ENCODE measurements at regions not wholly inside any gene's neighbourhood (a gene's known extent, or its start where the extent isn't known, plus 50 kb on each side); places are given as distances from the start of the nearest gene placed in this dataset.

- DNase-seq (ENCODE audit: low read depth) = no peak
- TF ChIP-seq MAX (IDR thresholded peaks at IDR 0.05; ENCODE audit: low read depth, low read length) (no peak), CTCF (IDR thresholded peaks at IDR 0.05; ENCODE audit: low read depth, low read length) (no peak), MYC (IDR thresholded peaks at IDR 0.05; ENCODE audit: low read depth, low read length) (no peak), POLR2A (IDR thresholded peaks at IDR 0.05; ENCODE audit: extremely low read depth, insufficient read length) (no peak)
- no peak overlapping the region for H3K4me3 ChIP-seq (ENCODE audit: low read depth, low read length)
These were observed 216.1 kb upstream of the RPL38 start for GRCh38 chr17:73987395-73987794.

- no peak for TF ChIP-seq MYC (IDR thresholded peaks at IDR 0.05; ENCODE audit: low read depth, low read length)
- no peak for TF ChIP-seq CTCF (IDR thresholded peaks at IDR 0.05; ENCODE audit: low read depth, low read length)
- H3K4me3 ChIP-seq (ENCODE audit: low read depth, low read length) = no peak overlapping the region
- no peak for DNase-seq (ENCODE audit: low read depth)
These were observed 215.5 kb upstream of the RPL38 start for GRCh38 chr17:73987845-73988509.

GRCh38 chr17:73989671-73990070 is 213.8 kb upstream of the RPL38 start:
- TF ChIP-seq POLR2A (IDR thresholded peaks at IDR 0.05; ENCODE audit: extremely low read depth, insufficient read length) (no peak), MAX (IDR thresholded peaks at IDR 0.05; ENCODE audit: low read depth, low read length) (no peak)

GRCh38 chr17:73990290-73990689 is 213.2 kb upstream of the RPL38 start:
- no peak for DNase-seq (ENCODE audit: low read depth)
- TF ChIP-seq MAX (IDR thresholded peaks at IDR 0.05; ENCODE audit: low read depth, low read length) (no peak), POLR2A (IDR thresholded peaks at IDR 0.05; ENCODE audit: extremely low read depth, insufficient read length) (no peak), MYC (IDR thresholded peaks at IDR 0.05; ENCODE audit: low read depth, low read length) (no peak), CTCF (IDR thresholded peaks at IDR 0.05; ENCODE audit: low read depth, low read length) (no peak)
- no peak overlapping the region for H3K4me3 ChIP-seq (ENCODE audit: low read depth, low read length)

More at GRCh38 chr17:73989671-73990070, 213.8 kb upstream of the RPL38 start:
- H3K4me3 ChIP-seq (ENCODE audit: low read depth, low read length) = no peak overlapping the region
- no peak for DNase-seq (ENCODE audit: low read depth)

GRCh38 chr17:73991260-73991659 is 212.2 kb upstream of the RPL38 start:
- H3K4me3 ChIP-seq (ENCODE audit: low read depth, low read length) = no peak overlapping the region
- no peak for TF ChIP-seq MAX (IDR thresholded peaks at IDR 0.05; ENCODE audit: low read depth, low read length)
- TF ChIP-seq POLR2A (IDR thresholded peaks at IDR 0.05; ENCODE audit: extremely low read depth, insufficient read length) = no peak
- TF ChIP-seq MYC (IDR thresholded peaks at IDR 0.05; ENCODE audit: low read depth, low read length) = no peak
- no peak for TF ChIP-seq CTCF (IDR thresholded peaks at IDR 0.05; ENCODE audit: low read depth, low read length)
- no peak for DNase-seq (ENCODE audit: low read depth)

GRCh38 chr17:73994946-73995345 is 208.5 kb upstream of the RPL38 start:
- H3K4me3 ChIP-seq (ENCODE audit: low read depth, low read length) = no peak overlapping the region
- no peak for DNase-seq (ENCODE audit: low read depth)
- no peak for TF ChIP-seq MYC (IDR thresholded peaks at IDR 0.05; ENCODE audit: low read depth, low read length)
- no peak for TF ChIP-seq CTCF (IDR thresholded peaks at IDR 0.05; ENCODE audit: low read depth, low read length)
- no peak for TF ChIP-seq MAX (IDR thresholded peaks at IDR 0.05; ENCODE audit: low read depth, low read length)
- TF ChIP-seq POLR2A (IDR thresholded peaks at IDR 0.05; ENCODE audit: extremely low read depth, insufficient read length) = no peak
